Renal pelvis (tissue), 1 donor: ENCODE measurements at regions not wholly inside any gene's neighbourhood (a gene's known extent, or its start where the extent isn't known, plus 50 kb on each side); places are given as distances from the start of the nearest gene placed in this dataset.

Experiments
- DNase-seq: peaks from one replicate; pipeline ENCODE4 v3.0.0-alpha.2; 2013

- no peak for DNase-seq
Measured at GRCh38 chr4:8735236-8736089, 136.2 kb downstream of the HMX1 start.

GRCh38 chr4:8732681-8733243, 138.9 kb downstream of the HMX1 start:
- no peak for DNase-seq

GRCh38 chr4:8732092-8732491, 139.5 kb downstream of the CPZ start:
- DNase-seq = no peak

GRCh38 chr4:8731364-8731763, 138.8 kb downstream of the CPZ start:
- DNase-seq = no peak

DNA sequence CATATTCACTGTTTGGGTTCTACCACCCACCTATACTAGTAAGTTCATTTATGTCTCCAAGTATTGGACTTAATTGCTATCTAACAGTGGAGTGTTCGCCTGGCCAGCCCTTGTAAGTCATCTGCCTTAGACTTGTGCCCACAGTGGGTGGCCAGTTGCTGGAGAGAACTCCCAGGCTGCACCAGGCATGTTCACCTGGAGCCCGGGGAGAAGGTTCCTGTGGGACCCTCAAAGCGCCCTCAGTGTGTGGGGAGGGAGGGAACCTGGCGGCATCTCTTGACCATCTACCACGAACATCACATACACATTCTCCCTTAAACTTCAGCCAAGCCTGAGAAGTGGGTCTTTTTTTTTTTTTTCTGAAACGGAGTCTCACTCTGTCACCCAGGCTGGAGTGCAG, 138.1 kb downstream of the CPZ start:
- DNase-seq = no peak

DNA sequence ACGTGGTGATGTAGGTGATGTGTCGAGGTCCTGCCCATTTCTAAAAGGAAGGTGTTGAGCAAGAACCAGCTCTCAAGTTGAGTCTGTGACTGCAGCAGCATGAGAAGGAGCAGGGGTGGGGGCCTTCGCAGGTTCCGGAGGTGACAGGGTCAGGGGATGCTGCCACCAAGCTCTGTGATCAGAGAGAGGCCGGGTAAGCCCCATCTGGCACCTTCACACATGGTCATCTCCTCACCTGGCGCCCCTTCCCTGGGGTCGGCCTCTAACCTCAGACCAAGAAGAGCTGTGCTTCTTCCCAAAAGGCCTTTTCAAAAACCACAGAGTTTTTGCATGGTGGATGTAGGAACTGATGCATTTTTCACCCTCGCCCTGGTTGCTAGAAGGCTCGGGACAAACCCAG, 137.6 kb downstream of the CPZ start:
- no peak for DNase-seq

GRCh38 chr4:8729408-8730149, 137.0 kb downstream of the CPZ start:
- no peak for DNase-seq

DNA sequence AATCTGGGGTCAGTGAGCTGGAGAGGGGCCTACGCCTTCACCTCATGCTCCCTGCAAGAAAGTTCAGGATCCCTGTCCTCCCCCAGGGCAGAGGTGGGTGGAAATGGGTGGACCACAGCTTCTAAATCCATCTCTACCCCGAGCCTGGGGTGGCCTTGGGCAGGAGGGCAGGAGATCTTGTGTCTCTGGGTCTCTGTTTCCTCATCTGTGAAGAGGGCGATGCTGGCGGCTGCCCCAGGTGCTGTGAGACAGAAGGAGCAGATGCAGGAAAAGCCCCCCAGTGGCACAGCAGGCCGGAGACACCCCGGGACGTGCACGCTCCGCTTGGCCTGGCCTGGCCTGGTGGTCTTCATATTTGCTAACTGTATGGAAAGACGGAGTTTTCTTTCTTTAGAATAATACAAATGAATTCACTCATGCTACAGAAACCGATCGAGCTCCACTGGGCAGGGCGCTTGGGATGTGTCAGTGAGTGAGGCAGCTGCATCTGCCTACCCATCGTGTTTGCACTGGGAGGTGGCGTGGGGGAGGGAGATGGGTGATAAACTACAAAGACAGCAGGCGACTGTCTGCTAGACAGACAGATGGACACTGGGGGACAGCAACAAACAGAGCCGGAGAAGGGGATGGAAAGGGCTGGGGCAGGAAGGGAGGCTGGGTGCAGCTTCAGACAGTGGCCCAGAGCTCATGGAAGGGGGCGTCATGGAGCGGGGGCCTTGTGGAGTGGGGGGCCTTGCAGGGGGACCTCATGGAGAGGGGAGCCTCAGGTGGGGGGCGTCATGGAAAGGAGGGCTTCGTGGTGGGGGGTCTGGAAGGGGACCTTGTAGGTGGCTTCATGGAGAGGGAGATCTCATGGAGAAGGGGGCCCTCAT, 136.2 kb downstream of the CPZ start:
- no peak for DNase-seq

- DNase-seq = no peak
Measured at GRCh38 chr4:8727546-8728510, 135.3 kb downstream of the CPZ start.

- no peak for DNase-seq
Measured at GRCh38 chr4:8727131-8727530, 134.6 kb downstream of the CPZ start.

GRCh38 chr4:8726344-8726851, 133.8 kb downstream of the CPZ start:
- no peak for DNase-seq

DNA sequence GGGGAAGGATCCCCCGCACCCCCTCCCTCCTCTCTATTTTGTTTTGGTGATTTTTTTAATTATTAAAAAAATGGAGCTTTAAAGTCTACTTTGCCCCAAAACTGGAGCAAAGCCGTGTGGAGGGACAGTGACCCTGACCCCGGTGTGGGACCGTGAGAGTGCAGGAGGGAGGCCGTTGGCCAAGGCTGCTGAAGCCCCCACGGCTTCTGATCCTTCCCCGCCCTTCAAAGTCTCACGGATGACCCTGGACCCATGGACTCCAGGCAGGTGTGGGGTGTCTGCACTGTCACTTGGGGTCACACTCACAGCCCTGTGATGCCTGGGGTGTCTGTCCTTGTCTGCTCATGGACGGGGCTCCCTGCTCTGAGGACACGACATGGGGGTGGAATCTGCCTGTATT, 133.3 kb downstream of the CPZ start:
- DNase-seq = no peak

DNA sequence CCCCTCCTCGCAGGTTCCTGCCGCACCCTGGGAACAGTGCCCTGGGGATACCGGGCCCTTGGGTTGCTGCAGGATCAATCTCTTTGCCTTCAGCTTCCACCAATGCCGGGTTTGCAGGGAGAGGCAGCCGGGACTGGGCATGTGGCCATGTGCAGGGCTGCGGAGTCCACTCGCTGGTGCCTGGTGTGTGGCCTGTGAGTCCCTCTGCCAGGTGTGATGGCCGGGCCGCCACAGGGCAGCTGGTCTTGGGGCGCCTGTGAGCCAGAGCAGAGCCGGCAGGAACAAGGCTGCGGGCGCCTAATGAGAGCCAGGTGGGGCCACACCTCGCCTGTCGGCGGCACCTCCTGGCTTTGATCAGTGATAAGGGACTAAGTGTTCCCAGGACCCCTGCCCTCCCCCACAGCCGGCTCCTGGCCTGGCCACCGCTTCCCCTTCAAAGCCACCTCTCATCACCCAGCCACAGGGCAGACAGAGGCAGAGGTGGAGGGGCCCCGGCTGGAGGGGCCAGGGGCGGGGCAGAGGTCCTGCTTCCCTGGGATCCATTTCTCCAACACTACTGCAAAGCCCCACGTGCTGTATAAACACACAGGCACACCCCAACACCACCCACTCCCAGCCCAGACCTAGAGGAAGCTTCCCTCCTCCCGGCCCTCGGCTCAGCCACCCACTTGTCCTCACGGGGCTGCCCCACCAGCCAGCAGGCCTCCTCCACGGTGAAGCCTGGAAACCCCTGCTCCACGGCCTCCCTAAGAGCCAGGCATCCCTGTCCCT, 132.7 kb downstream of the CPZ start:
- DNase-seq = no peak

GRCh38 chr4:8724436-8725070, 132.0 kb downstream of the CPZ start:
- no peak for DNase-seq

- DNase-seq = no peak
Measured at GRCh38 chr4:8723222-8723980, 130.8 kb downstream of the CPZ start.

DNA sequence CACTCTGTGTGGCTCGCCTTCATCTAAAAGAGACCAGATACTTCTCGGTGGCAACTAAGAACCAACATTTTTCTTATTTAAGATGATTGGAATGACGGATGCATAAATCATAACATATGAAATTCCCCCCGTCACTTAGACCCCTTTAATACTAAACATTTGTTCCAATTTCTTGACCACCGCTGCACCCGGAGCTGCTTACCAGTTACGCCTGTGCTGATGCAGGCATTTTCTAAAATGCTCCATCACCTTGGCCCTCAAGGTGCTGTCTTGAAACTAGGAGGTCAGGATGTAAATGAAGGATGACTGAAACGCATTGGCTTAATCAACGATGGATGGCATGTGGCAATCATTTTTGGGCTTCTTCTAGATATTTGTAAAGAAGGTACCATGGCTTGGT, 130.0 kb downstream of the CPZ start:
- DNase-seq = no peak

- DNase-seq = no peak
Measured at GRCh38 chr4:8721621-8722020, 129.1 kb downstream of the CPZ start.

- no peak for DNase-seq
Measured at GRCh38 chr4:8719421-8719820, 126.9 kb downstream of the CPZ start.
